H1 (cell line): ENCODE measurements at regions not wholly inside any gene's neighbourhood (a gene's known extent, or its start where the extent isn't known, plus 50 kb on each side); places are given as distances from the start of the nearest gene placed in this dataset.

Source experiments
- CTCF ChIA-PET: fragments of 300-600 bp; sonication (Branson Sonifier 250); formaldehyde crosslinking; loops from one replicate; lab custom pipeline; 2021; ENCODE audit not compliant: partially characterized antibody; lab: Charles Lee
- POLR2A ChIA-PET: fragments of 300-600 bp; sonication (Branson Sonifier 250); formaldehyde crosslinking; loops from one replicate; lab custom pipeline; 2021; ENCODE audit warnings: inconsistent platforms; ENCODE audit not compliant: partially characterized antibody; lab: Charles Lee
- DNase-seq, 2 experiments: peaks; one replicate each; pipeline versions ENCODE4 v3.0.0 to v3.0.0-alpha.2; 2010 to 2022; ENCODE audit warnings: low spot score in 2 of 2, low read depth in 1 of 2, mixed read lengths in 1 of 2
- FAIRE-seq: peaks from 2 replicates; lab custom pipeline; 2011; peaks lifted over from hg19 to GRCh38; lab: Jason Lieb, UNC
- H2AFZ ChIP-seq: 2 replicates; pipeline ENCODE4 v1.8.1; 2012; ENCODE audit warnings: low read length, inconsistent platforms
- H2AK5ac ChIP-seq: 2 replicates; pipeline ENCODE4 v1.6.1; 2013; ENCODE audit warnings: low read depth, low read length
- H2BK120ac ChIP-seq: replicated peaks from 2 replicates; pipeline ENCODE3; 2013; ENCODE audit warnings: low read depth, low read length, inconsistent platforms
- H2BK12ac ChIP-seq: 2 replicates; pipeline ENCODE4 v1.6.1; 2013; ENCODE audit warnings: low read depth, low read length
- H2BK15ac ChIP-seq: 2 replicates; pipeline ENCODE4 v1.6.1; 2013; ENCODE audit warnings: low read length
- H2BK20ac ChIP-seq: 2 replicates; pipeline ENCODE4 v1.6.1; 2013; ENCODE audit warnings: low read length
- H2BK5ac ChIP-seq: 2 replicates; pipeline ENCODE4 v1.6.1; 2013; ENCODE audit warnings: low read depth, low read length
- H3K14ac ChIP-seq: 2 replicates; pipeline ENCODE4 v1.6.1; 2013; ENCODE audit warnings: inconsistent platforms; ENCODE audit not compliant: insufficient read length
- H3K18ac ChIP-seq: 2 replicates; pipeline ENCODE4 v1.6.1; 2013; ENCODE audit warnings: low read length; ENCODE audit errors: extremely low read depth
- H3K23ac ChIP-seq: 2 replicates; pipeline ENCODE4 v1.6.1; 2013; ENCODE audit warnings: inconsistent platforms; ENCODE audit not compliant: insufficient read length
- H3K23me2 ChIP-seq: 2 replicates; pipeline ENCODE4 v1.6.1; 2013; ENCODE audit warnings: low read depth, low read length
- H3K27ac ChIP-seq: 2 replicates; pipeline ENCODE4 v1.6.1; 2011; ENCODE audit warnings: low read depth, low read length, inconsistent platforms
- H3K27me3 ChIP-seq, 4 experiments: replicated peaks in 1 of 4; 1 replicate in 1 of 4; 2 replicates in 3 of 4; pipeline versions ENCODE4 v1.6.1 to v1.8.1; 2011 to 2013; ENCODE audit warnings: low read length in 3 of 4, mild to moderate bottlenecking in 3 of 4, inconsistent platforms in 2 of 4, mixed read lengths in 2 of 4, moderate library complexity in 1 of 4; ENCODE audit not compliant: control insufficient read depth in 3 of 4, insufficient read depth in 3 of 4; ENCODE audit errors: extremely low read depth in 1 of 4
- H3K36me3 ChIP-seq, 4 experiments: 2 replicates each; pipeline versions ENCODE4 v1.6.1 to v1.8.1; 2011 to 2013; ENCODE audit warnings: mild to moderate bottlenecking in 4 of 4, low read length in 3 of 4, moderate library complexity in 2 of 4, control low read depth in 1 of 4, inconsistent platforms in 1 of 4; ENCODE audit not compliant: insufficient read depth in 4 of 4, control insufficient read depth in 2 of 4
- H3K4ac ChIP-seq: replicated peaks from 2 replicates; pipeline ENCODE3; 2013; ENCODE audit warnings: low read length, low read depth, mixed read lengths, inconsistent platforms; ENCODE audit not compliant: insufficient read length
- H3K4me1 ChIP-seq, 4 experiments: replicated peaks in 1 of 4; 1 replicate in 1 of 4; 2 replicates in 3 of 4; pipeline versions ENCODE4 v1.6.1 to v1.8.1; 2011 to 2013; ENCODE audit warnings: low read length in 3 of 4, inconsistent platforms in 2 of 4, mixed read lengths in 1 of 4; ENCODE audit not compliant: insufficient read depth in 4 of 4, control insufficient read depth in 3 of 4
- H3K4me2 ChIP-seq, 2 experiments: 2 replicates each; pipeline versions ENCODE4 v1.6.1 to v1.8.1; 2011 to 2013; ENCODE audit warnings: low read depth in 2 of 2, low read length in 2 of 2, control low read depth in 1 of 2, inconsistent platforms in 1 of 2, mild to moderate bottlenecking in 1 of 2; ENCODE audit not compliant: insufficient read depth in 1 of 2
- H3K4me3 ChIP-seq, 4 experiments: fragments of 200-600, 300-600 bp in 1 of 4; sonication (generic), shearing (Covaris generic), sonication (Bioruptor Twin) in 1 of 4; 2 replicates each; pipeline versions ENCODE4 v1.5.1 to v1.8.1; 2011 to 2016; ENCODE audit warnings: low read length in 4 of 4, low read depth in 3 of 4, control low read depth in 2 of 4, inconsistent platforms in 2 of 4, mild to moderate bottlenecking in 2 of 4, mixed read lengths in 1 of 4, moderate library complexity in 1 of 4; ENCODE audit not compliant: insufficient read depth in 2 of 4; ENCODE audit errors: extremely low read depth in 1 of 4
- H3K56ac ChIP-seq: replicated peaks from 2 replicates; pipeline ENCODE3; 2013; ENCODE audit warnings: low read depth, mild to moderate bottlenecking, mixed read lengths, low read length, inconsistent platforms; ENCODE audit not compliant: insufficient read length
- H3K79me1 ChIP-seq: 2 replicates; pipeline ENCODE4 v1.6.1; 2013; ENCODE audit warnings: low read depth, low read length, control low read depth
- H3K79me2 ChIP-seq, 2 experiments: 2 replicates each; pipeline versions ENCODE4 v1.6.1 to v1.8.1; 2012 to 2013; ENCODE audit warnings: low read length in 2 of 2, mild to moderate bottlenecking in 2 of 2, inconsistent platforms in 1 of 2; ENCODE audit not compliant: insufficient read depth in 2 of 2, control insufficient read depth in 1 of 2
- H3K9ac ChIP-seq, 4 experiments: replicated peaks in 1 of 4; 1 replicate in 1 of 4; 2 replicates in 3 of 4; pipeline versions ENCODE4 v1.6.1 to v1.8.1; 2011 to 2013; ENCODE audit warnings: low read depth in 3 of 4, low read length in 3 of 4, control low read depth in 2 of 4, mild to moderate bottlenecking in 2 of 4, moderate library complexity in 2 of 4, inconsistent platforms in 1 of 4; ENCODE audit errors: extremely low read depth in 1 of 4
- H3K9me3 ChIP-seq, 2 experiments: 2 replicates each; pipeline versions ENCODE4 v1.6.1 to v1.8.1; 2012 to 2013; ENCODE audit warnings: mild to moderate bottlenecking in 2 of 2, moderate library complexity in 2 of 2, control low read depth in 1 of 2, inconsistent platforms in 1 of 2, low read depth in 1 of 2, low read length in 1 of 2, mixed read lengths in 1 of 2; ENCODE audit not compliant: insufficient read depth in 2 of 2
- H4K20me1 ChIP-seq, 2 experiments: replicated peaks in 1 of 2; 2 replicates each; pipeline versions ENCODE3 to v1.8.1; 2011 to 2013; ENCODE audit warnings: inconsistent platforms in 2 of 2, low read length in 2 of 2, mild to moderate bottlenecking in 1 of 2; ENCODE audit not compliant: insufficient read depth in 2 of 2, control insufficient read depth in 1 of 2
- H4K5ac ChIP-seq: 2 replicates; pipeline ENCODE4 v1.6.1; 2013; ENCODE audit warnings: low read length, low read depth, mixed read lengths, inconsistent platforms; ENCODE audit not compliant: insufficient read length
- H4K8ac ChIP-seq: 2 replicates; pipeline ENCODE4 v1.8.0; 2013; ENCODE audit warnings: mild to moderate bottlenecking, moderate library complexity, low read length, inconsistent platforms; ENCODE audit not compliant: insufficient read depth; ENCODE audit errors: extremely low read depth
- H4K91ac ChIP-seq: replicated peaks from 2 replicates; pipeline ENCODE3; 2013; ENCODE audit warnings: low read length, mixed read lengths, inconsistent platforms; ENCODE audit not compliant: insufficient read length
- HDAC6 ChIP-seq: IDR thresholded peaks from one replicate; pipeline ENCODE4 v1.7.1; 2012; ENCODE audit warnings: low read depth, mild to moderate bottlenecking, inconsistent platforms, low read length, moderate library complexity
- WGBS, 2 experiments: shearing (Covaris generic) in 1 of 2; methylation state at CpG; one replicate each; pipeline versions ENCODE4 v1.1.6 to v1.1.7; 2013 to 2015; ENCODE audit warnings: low lambda C conversion rate in 2 of 2, mixed read lengths in 2 of 2, inconsistent platforms in 1 of 2, low coverage in 1 of 2, missing lambda C conversion rate in 1 of 2; ENCODE audit not compliant: insufficient replicate concordance in 2 of 2, insufficient coverage in 1 of 2, insufficient read length in 1 of 2; ENCODE audit errors: extremely low coverage in 1 of 2, missing lambda C conversion rate in 1 of 2; 5-methylcytosine and 5-hydroxymethylcytosine counted together

DNA sequence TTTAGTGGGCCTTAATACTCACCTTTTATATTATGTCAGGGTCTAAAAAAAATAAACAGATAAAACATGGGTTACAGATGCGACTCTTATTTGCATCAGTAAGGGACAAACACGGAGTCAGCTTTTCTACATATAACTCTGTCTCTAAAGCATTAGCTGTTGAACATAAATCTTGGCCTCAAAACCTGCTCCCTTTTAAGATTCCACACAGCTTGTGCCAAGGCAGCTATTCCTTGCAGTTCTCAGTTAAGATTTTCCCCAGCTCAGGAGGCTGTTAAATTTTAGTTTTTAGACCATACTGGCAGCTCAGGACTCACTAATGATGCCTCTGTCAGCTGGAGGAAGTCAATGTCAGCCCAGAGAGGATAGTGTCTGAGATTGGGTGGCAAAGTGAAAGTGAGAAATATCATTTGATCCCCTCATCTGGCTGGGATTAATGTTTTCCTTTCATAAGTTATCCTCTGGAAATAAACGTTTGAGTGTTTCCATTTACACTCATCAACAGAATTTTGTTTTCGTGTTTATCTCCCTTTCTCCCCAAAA, 287.5 kb downstream of the ELAVL2 start:
- no peaks in the 10 kb centered on the region for H3K79me2 ChIP-seq
- no peak overlapping the region for H2BK15ac ChIP-seq
- H3K9me3 ChIP-seq, result no peaks in the 10 kb centered on the region
- peak overlapping the region in 2 of 4 experiments; percentile 39 to 57; a peak in 4 of 8 replicates for H3K4me3 ChIP-seq
- WGBS, 2 experiments, result 67% methylated on average over 4 of the region's 4 CpGs; no CpG with 5 or more reads in 1 of the 2 experiments
- H4K91ac ChIP-seq, result no peak overlapping the region
- peaks cover 4% of the 10 kb centered on the region; the same call in 1 of the 2 replicates for H3K23me2 ChIP-seq
- peak overlapping the region; percentile 77 to 86 for H3K4me2 ChIP-seq
- H3K36me3 ChIP-seq, result no peaks in the 10 kb centered on the region
- CTCF ChIA-PET, result interaction anchor here (0.6 to 1.4 kb wide), 4 partner anchors 12 to 278 kb away, joined by 3 read pairs; no protein-coding TSS in a partner anchor
- H3K23ac ChIP-seq, result no peak overlapping the region
- H3K4me1 ChIP-seq, result peaks cover 4 to 8% (median 7%) of the 10 kb centered on the region in 4 experiments; a peak in 5 of 7 replicates
- no peak overlapping the region for H3K18ac ChIP-seq
- no peak overlapping the region for H2BK12ac ChIP-seq
- no peak overlapping the region for H3K27ac ChIP-seq
- H4K5ac ChIP-seq, result no peak overlapping the region
- FAIRE-seq (no peak), DNase-seq (no peak)
- no peaks in the 10 kb centered on the region for H4K20me1 ChIP-seq
- H3K79me1 ChIP-seq, result no peaks in the 10 kb centered on the region
- H3K27me3 ChIP-seq, result peaks cover 0 to 9% (median 4%) of the 10 kb centered on the region in 4 experiments; a peak in 3 of 7 replicates
- H2AK5ac ChIP-seq, result no peak overlapping the region
- H2BK5ac ChIP-seq, result no peak overlapping the region
- no peak overlapping the region for H2BK20ac ChIP-seq
- POLR2A ChIA-PET, result interaction anchor here (0.6 kb wide), 1 partner anchor 248 kb away, joined by 4 read pairs; no protein-coding TSS in a partner anchor
- no peak overlapping the region for H3K4ac ChIP-seq
- H2BK120ac ChIP-seq, result no peak overlapping the region
- H2AFZ ChIP-seq, result no peak overlapping the region
- no peak for TF ChIP-seq HDAC6
- no peak overlapping the region for H4K8ac ChIP-seq
- no peak overlapping the region for H3K56ac ChIP-seq
- H3K14ac ChIP-seq, result no peak overlapping the region
- no peak overlapping the region for H3K9ac ChIP-seq
